GM12878 (cell line): ENCODE measurements at regions not wholly inside any gene's neighbourhood (a gene's known extent, or its start where the extent isn't known, plus 50 kb on each side); places are given as distances from the start of the nearest gene placed in this dataset.

Experiments used
- CHD2 ChIP-seq: IDR thresholded peaks from 2 replicates; pipeline ENCODE4 v1.6.1; 2011; ENCODE audit warnings: low read depth, low read length, improper control_type of control experiment, borderline replicate concordance
- GATAD2B ChIP-seq: fragments of 450-650 bp; conservative IDR thresholded peaks from 2 replicates; pipeline ENCODE4 v1.6.1; 2017; ENCODE audit warnings: low read depth, mild to moderate bottlenecking, moderate library complexity
- HCFC1 ChIP-seq: fragments of 150-350 bp; IDR thresholded peaks from 2 replicates; pipeline ENCODE4 v1.6.1; 2014; ENCODE audit warnings: low read length
- HDAC6 ChIP-seq: fragments of 200-600 bp; sonication (generic); IDR thresholded peaks from one replicate; pipeline ENCODE4 v1.8.0; 2017; ENCODE audit warnings: antibody characterized with exemption; ENCODE audit not compliant: unreplicated experiment
- JUNB ChIP-seq: IDR thresholded peaks from 2 replicates; pipeline ENCODE4 v1.6.1; 2016; ENCODE audit warnings: antibody characterized with exemption, mild to moderate bottlenecking
- RCOR1 ChIP-seq: conservative IDR thresholded peaks from 2 replicates; pipeline ENCODE4 v1.6.1; 2012; ENCODE audit warnings: low read depth, low read length, improper control_type of control experiment
- SIN3A ChIP-seq: IDR thresholded peaks from 2 replicates; pipeline ENCODE4 v1.6.1; 2012; ENCODE audit warnings: low read depth, low read length, improper control_type of control experiment
- SREBF2 ChIP-seq: IDR thresholded peaks from 2 replicates; pipeline ENCODE4 v1.6.1; 2012; ENCODE audit warnings: mild to moderate bottlenecking, low read length
- TCF12 ChIP-seq: IDR thresholded peaks from 2 replicates; pipeline ENCODE4 v1.6.1; 2011; ENCODE audit warnings: low read depth, mild to moderate bottlenecking, low read length
- TF ChIP-seq, protein P1 (sequence below): IDR thresholded peaks from 2 replicates; pipeline ENCODE4 v1.6.1; 2012; ENCODE audit warnings: improper control_type of control experiment, low read depth, low read length; ENCODE audit not compliant: insufficient replicate concordance
- TF ChIP-seq, protein P2 (sequence below): fragments of 450-650 bp; IDR thresholded peaks from 2 replicates; pipeline ENCODE4 v1.6.1; 2017; ENCODE audit warnings: mild to moderate bottlenecking

DNA sequence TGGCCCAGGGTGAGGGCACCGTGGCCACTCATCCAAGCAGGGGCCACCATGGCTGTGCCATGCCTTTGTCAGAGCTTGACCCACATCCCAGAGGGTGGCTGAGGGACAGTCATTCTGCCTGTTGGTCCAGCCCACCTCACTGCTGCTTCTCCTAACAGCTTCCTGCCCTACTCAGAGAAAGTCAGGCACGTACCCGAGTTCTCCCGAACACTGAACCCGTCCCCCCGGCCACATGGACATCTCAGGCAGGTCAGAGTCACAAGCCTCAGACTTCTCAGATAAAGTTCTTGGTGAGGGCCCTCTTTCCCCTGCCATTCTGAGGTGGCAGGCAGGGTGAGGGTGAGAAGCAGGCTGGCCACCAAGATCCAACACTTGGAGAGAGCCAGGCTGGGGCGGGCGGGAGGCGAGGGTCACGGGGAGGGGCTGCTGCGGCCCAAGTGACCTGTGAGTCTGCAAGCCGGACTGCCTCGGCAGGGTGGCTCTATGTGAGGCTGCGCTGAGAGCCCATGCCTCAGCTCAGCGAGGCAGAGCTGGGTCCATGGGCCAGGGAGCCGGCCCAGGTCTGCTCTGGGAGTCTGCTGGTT lies 317.8 kb downstream of the TMEM121 start (continued):
- TF ChIP-seq, protein P1, sequence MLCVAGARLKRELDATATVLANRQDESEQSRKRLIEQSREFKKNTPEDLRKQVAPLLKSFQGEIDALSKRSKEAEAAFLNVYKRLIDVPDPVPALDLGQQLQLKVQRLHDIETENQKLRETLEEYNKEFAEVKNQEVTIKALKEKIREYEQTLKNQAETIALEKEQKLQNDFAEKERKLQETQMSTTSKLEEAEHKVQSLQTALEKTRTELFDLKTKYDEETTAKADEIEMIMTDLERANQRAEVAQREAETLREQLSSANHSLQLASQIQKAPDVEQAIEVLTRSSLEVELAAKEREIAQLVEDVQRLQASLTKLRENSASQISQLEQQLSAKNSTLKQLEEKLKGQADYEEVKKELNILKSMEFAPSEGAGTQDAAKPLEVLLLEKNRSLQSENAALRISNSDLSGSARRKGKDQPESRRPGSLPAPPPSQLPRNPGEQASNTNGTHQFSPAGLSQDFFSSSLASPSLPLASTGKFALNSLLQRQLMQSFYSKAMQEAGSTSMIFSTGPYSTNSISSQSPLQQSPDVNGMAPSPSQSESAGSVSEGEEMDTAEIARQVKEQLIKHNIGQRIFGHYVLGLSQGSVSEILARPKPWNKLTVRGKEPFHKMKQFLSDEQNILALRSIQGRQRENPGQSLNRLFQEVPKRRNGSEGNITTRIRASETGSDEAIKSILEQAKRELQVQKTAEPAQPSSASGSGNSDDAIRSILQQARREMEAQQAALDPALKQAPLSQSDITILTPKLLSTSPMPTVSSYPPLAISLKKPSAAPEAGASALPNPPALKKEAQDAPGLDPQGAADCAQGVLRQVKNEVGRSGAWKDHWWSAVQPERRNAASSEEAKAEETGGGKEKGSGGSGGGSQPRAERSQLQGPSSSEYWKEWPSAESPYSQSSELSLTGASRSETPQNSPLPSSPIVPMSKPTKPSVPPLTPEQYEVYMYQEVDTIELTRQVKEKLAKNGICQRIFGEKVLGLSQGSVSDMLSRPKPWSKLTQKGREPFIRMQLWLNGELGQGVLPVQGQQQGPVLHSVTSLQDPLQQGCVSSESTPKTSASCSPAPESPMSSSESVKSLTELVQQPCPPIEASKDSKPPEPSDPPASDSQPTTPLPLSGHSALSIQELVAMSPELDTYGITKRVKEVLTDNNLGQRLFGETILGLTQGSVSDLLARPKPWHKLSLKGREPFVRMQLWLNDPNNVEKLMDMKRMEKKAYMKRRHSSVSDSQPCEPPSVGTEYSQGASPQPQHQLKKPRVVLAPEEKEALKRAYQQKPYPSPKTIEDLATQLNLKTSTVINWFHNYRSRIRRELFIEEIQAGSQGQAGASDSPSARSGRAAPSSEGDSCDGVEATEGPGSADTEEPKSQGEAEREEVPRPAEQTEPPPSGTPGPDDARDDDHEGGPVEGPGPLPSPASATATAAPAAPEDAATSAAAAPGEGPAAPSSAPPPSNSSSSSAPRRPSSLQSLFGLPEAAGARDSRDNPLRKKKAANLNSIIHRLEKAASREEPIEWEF, result no peak
- no peak for TF ChIP-seq SREBF2
- no peak for TF ChIP-seq JUNB
- TF ChIP-seq HDAC6, result no peak
- TF ChIP-seq TCF12, result no peak
- no peak for TF ChIP-seq CHD2
- no peak for TF ChIP-seq SIN3A
- TF ChIP-seq GATAD2B, result no peak
- no peak for TF ChIP-seq HCFC1
- no peak for TF ChIP-seq RCOR1
- TF ChIP-seq, protein P2, sequence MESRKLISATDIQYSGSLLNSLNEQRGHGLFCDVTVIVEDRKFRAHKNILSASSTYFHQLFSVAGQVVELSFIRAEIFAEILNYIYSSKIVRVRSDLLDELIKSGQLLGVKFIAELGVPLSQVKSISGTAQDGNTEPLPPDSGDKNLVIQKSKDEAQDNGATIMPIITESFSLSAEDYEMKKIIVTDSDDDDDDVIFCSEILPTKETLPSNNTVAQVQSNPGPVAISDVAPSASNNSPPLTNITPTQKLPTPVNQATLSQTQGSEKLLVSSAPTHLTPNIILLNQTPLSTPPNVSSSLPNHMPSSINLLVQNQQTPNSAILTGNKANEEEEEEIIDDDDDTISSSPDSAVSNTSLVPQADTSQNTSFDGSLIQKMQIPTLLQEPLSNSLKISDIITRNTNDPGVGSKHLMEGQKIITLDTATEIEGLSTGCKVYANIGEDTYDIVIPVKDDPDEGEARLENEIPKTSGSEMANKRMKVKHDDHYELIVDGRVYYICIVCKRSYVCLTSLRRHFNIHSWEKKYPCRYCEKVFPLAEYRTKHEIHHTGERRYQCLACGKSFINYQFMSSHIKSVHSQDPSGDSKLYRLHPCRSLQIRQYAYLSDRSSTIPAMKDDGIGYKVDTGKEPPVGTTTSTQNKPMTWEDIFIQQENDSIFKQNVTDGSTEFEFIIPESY, result no peak
- TF ChIP-seq, all 136 proteins: peak for 0
